Erythroblast (primary cell): ENCODE measurements at regions not wholly inside any gene's neighbourhood (a gene's known extent, or its start where the extent isn't known, plus 50 kb on each side); places are given as distances from the start of the nearest gene placed in this dataset.

Experiments used
- GATA1 ChIP-seq: IDR thresholded peaks from 2 replicates; pipeline ENCODE4 v1.6.1; 2011; ENCODE audit warnings: low read depth, mild to moderate bottlenecking, control low read depth, low read length, moderate library complexity
- POLR2A ChIP-seq: IDR thresholded peaks from 2 replicates; pipeline ENCODE4 v1.6.1; 2011; ENCODE audit warnings: mild to moderate bottlenecking, low read length

GRCh38 chr10:78353636-78354035 lies 320.0 kb downstream of the RPS24 start:
- TF ChIP-seq POLR2A (no peak), GATA1 (no peak)
